GM18526 (cell line): ENCODE measurements at regions not wholly inside any gene's neighbourhood (a gene's known extent, or its start where the extent isn't known, plus 50 kb on each side); places are given as distances from the start of the nearest gene placed in this dataset.

Source experiments
- POLR2A ChIP-seq: IDR thresholded peaks from 3 replicates; pipeline ENCODE4 v1.6.1; 2011; ENCODE audit not compliant: insufficient read length; ENCODE audit errors: extremely low read depth

DNA sequence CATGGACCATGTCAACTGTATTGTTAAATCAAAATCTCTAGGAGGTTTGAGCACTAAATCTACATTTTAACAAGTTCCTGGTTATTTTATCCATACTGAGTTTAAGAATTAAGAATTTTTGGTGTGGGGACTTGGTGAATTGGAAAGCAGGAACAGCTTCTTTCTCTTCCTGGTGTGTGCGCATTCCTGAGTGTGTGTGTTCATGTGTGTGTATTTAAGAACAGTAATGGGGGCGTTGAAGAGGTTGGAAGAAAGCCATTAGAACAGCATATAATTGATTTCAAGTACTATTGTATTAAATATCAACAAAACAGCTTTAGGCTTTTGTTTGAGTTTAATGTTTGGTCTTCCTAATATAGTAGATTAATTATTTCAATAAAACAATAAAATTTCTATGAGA, 801.3 kb upstream of the ID2 start:
- TF ChIP-seq POLR2A, result no peak

DNA sequence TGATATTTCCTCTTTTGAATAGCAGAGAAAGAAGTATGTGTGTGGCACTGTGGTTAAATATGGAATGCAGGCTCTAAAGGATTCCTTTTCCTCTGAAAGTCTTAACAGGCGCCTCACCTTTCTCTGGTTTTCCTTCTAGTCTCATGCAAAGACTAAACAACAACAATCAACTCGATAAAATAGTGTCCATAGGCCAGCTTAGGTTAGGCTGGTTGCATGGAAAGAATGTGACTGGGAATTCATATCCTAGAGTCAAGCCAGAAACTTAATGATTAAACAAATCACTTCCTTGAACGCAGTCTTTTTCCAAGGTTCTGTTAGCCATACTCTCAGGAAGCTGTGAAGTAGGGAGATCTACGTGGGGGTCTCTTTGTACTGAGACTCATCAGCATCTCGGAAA, 800.8 kb upstream of the ID2 start:
- no peak for TF ChIP-seq POLR2A

DNA sequence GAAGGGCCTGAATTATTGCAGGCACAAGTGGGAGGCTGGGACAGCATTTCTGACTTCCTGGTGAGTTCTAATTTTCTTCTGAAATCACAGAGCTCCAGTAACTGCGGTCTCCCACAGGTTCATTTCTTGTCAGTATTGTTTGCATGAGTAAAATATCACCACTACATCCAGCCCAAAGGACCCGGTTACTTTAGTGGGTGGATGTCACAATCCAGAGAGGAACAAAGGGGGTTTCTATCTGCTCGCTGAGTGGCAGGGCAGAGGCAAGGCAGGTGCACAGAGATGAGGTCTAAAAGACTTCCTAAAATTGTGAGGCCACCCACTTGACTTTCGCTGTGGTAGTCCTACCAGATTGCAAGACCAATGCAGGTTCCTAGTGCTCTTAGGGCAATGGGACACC, 800.4 kb upstream of the ID2 start:
- TF ChIP-seq POLR2A, result no peak

DNA sequence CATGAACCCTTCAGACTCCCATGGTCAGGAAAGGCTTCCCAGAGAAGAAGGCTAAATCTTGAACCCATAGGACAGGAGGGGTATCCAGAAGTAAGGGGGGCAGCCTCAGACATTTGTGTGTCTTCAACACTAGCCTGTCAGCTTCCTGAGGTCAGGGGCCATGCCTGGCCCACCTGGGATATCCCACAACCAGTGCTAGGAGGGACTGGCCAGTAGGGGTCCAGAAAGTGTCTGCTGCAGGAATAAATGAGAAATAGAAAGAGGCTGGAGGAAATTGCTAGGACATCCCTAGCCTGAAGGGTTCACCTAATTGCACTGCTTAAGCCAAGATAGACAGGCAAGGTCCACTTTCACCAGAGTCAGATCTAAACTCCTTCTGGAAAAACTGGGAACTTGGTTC, 799.6 kb upstream of the ID2 start:
- TF ChIP-seq POLR2A, result no peak

DNA sequence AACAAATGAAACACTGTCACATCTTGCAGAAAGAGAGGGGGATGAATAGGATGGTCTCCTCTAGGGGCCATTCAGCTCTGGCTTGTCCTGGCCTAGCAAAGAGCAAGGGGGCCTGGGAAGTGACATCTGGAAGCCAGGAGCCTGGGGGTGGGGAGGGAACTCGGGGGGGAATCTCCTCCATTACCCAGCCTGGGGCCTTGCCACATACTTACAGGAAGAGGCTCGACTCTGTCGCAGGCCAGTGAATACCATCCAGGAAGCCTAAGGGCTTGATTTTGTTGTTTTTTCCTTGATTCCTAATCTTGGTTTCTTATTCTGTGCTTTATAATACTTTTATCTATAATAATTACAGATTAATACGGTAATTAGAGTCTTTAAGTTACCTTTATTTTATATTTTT, 797.5 kb upstream of the ID2 start:
- TF ChIP-seq POLR2A, result no peak

DNA sequence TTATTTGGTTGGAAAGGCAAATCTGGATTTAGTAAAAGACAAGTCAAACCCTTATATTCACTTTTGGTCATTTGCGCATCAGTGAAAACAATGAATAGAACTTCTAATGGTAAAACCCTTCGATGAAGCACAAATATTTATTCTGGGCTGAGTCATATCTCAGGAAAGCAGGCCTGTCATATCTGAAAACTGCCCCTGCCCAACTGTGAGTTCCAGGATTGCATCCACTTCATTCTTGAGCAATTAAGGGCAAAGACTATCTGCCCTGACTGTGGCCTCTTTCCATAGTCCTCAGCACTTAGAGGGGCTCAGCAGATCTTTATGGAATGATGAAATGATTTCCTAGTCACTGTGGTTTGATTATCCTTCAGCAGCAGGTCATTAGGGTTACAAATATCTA, 795.2 kb upstream of the ID2 start:
- no peak for TF ChIP-seq POLR2A

DNA sequence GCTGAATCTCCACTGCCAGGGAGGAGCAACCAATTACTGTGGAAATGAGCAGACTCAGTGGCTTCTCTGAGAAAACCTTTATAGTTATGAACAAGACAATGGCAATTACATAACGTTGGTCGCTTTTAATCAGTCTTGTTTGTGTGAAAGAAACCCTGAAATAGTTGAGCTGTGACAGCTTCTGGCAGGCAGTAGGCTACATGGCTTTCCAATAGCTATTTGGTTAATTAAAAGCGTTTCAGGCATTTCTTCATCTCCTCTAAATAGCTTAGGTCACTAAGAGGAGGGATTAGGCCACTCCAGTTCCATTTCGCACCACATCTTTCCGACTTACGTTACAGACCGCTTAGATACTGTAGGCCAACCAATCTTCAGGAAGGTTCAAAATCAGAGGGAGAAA, 794.4 kb upstream of the ID2 start:
- no peak for TF ChIP-seq POLR2A

DNA sequence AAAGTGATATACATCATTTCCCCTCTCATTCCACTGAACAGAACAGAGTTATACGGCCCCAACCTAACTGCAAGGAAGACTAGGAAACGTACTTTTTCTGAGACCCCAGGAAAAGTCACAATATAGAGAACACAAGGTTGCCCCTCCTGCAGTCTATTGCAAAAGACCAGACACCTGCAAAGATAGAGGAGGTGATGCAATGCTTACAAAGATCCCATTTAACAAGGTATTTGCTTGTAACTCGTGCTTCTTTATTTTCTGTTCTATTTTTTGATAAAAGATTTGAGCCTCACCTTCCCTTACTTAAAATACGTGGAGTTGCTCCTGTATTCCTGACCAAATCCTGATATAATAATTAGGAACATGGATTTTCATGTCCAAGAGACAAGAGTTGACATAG, 793.0 kb upstream of the ID2 start:
- no peak for TF ChIP-seq POLR2A

DNA sequence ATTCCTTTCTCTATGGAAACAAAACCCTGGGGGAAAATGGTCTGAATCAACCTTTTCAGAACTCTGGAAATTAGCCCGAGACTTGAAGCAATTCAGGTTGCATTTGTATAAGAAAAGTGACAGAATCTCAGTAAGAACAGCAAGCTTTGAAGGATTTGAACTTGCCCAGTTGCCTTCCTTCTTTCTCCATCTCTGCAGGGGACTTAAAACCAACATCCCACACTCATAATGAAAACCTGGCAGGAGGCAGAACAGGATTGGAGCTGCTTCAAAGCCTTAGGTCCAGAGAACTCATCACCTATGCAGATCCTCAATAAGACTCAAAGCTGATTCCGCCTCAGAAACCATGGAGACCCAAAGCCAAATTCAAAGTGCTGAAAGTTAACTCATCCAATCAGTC, 790.5 kb upstream of the ID2 start:
- TF ChIP-seq POLR2A, result no peak

DNA sequence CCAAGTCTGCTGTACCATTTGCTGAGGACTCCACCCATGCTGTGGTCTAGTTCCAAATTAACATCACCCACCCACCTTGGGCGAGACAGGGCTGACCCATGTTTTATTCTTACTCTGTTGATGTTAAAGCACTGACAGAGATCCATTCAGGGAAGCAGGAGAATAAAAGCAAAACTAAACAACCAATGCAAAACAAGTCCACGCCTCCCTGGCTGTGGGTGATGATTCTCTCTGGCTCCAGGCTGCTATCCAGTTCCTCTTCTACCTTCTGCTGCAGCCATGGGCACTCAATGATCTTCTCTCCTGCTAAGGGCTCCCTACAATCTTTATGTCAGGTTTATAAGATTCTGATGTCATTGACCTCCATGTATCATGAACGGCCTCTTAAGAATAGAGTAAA, 786.6 kb upstream of the ID2 start:
- TF ChIP-seq POLR2A, result no peak

DNA sequence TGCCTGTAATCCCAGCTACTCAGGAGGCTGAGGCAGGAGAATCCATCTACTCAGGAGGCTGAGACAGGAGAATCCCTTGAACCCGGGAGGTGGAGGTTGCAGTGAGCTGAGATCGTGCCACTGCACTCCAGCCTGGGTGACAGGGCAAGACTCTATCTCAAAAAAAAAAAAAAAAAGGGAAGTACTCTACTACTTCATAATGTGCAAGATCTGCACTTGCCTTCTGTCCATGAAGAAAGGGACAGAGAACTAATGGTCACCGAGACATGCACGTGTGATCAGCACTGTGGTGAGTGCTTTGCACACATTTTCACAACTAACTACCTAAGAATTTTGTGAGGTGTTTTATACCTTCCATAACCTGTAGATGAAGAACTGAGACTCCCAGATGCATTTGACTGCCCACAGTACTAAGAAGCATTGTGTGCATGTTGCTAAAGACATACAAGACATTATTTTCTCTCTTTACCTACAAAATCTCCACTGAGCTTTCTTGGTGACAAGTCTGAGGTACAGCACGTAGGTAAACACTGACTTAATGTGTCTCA, 784.8 kb upstream of the ID2 start:
- TF ChIP-seq POLR2A, result no peak

DNA sequence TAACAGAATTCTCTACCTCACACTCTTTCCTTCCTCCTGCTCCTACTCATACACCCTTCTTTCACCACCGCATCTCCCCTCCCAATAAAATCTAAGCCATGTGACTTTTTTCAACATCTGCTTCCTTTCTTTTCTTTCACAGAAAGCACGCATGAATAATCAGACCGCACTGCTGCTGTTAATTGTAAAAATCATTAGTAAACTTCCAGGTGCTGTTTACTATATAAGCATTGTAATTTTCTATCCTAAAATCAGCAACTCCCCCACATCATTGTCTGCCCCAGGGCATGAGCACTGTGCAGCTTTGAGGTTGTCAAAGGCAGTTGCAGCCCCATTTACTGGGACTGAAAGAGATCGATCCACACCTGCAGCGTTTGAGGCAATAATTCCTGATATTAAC, 782.6 kb upstream of the ID2 start:
- TF ChIP-seq POLR2A, result no peak

DNA sequence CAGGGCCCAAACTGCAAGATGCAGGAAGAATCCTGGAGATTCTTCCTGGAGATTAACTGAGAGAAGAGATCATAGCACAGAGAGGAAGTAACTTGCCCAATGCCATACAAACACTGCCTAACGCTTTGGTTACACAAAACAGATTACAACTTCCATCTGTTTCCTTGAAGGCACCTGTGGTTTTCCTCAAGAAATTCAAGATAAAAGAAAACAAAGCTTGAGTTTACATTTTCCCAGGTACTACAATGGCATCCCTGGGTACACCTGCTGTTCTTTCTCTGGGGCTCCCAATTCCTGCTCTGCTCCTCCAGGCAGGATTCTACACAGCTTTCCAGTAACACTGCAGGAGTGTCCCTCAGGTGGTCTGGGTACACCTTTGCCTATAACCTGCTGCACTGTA, 781.9 kb upstream of the ID2 start:
- no peak for TF ChIP-seq POLR2A

DNA sequence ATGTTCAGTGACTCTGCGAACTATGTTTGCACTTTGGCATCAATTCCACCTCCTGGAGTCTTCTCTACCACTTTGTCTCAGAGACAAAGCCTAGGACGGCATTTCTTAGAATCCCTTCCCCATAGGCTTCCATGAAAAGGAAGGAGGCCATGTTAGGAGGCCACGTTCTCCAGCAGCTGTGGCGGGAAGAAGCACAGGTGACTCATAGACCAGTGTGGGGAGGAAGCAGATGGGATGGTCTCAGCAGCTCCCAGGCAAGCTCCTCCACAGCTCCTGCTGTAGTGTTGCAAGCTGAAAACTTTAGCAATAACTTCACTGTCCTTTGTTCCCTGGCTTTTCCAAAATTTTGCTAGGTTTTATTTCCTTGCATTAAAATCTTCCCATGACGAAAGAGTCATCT, 781.3 kb upstream of the ID2 start:
- TF ChIP-seq POLR2A, result no peak

DNA sequence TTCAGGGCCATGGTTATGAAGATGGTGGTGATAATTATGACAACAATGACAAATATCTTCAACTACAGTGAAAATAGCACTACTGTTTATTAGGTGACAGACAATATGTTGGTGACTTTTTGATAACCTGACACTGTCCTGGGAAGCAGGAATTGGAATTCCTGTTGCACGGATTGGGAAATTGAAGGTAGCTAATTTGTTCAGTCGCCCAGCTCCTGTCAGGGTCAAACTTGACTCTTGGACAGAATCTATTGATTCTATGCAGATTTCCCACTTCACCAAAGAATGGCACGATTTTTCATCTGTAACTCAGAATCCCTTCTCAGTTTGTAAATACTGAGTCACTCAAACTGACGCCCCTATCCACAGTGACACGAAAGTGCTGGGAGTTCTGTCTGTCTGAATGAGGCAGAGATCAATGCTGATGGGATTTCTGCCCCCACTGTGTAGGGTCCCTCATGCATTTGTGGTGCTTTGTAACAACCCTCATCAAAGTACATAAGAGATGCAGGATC, 779.5 kb upstream of the ID2 start:
- no peak for TF ChIP-seq POLR2A

DNA sequence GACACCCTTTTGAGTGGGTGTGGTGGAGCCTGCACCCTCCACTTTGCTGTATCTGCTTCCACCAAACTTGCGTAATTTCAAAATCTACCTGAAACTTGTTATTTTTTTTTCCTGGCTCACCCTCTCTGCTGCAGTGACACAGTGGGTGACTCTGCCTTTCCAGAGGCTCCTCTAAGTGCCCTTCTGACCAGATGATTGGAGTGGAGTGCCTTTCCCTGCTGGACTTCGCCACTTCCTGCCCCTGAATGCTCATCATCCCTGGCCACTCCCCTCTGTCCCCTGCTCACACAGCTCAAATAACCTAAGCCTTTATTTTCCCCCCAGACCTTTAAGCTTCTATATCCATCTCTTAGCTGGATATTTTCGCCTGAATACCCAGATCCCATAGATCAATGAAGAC, 777.5 kb upstream of the ID2 start:
- TF ChIP-seq POLR2A, result no peak

DNA sequence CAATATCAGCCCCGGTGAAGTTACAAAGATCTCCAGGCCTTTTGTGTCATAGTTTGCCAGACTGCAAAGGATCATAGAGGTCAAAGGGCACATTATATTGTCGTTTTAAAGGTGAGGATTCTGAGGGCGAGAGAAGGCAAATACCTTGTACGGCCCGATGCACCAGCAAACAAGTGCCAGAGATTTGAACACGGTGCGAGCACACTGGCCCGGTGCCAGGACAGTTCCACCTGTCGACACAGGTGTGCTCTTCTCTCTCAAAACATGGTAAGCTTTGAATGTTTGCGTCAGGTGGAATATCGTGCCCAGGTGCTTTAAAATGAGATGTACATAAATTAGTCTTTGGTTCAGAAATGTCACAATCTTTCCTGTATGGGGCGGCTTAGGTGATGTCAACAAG, 776.1 kb upstream of the ID2 start:
- no peak for TF ChIP-seq POLR2A

DNA sequence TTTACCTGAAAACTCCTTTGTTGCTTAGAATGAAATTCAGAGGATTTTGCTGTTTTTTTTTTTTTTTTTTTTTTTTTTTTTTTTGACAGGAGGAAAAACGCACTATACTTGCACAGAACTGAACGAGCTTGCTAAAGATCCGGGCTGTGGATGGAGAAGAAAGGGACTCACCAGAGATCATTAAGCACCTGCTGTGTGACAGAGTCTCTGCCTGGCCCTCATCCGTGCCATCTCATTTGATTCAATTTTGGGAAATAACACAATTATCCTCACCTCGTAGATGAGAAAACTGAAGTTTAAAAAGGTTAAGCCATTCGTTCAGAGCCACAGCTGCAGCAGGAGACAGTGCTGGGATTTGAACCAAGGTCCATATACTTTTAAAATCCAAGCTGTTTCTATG, 775.4 kb upstream of the ID2 start:
- no peak for TF ChIP-seq POLR2A
